ENCODE measurements at regions not wholly inside any gene's neighbourhood (a gene's known extent, or its start where the extent isn't known, plus 50 kb on each side); places are given as distances from the start of the nearest gene placed in this dataset.

- H3K27me3 ChIP-seq (ENCODE audit: insufficient read depth, low read depth): no peaks in the 10 kb centered on the region
- H3K27ac ChIP-seq: no peak overlapping the region
- H3K9me3 ChIP-seq (ENCODE audit: insufficient read depth, low read depth): no peaks in the 10 kb centered on the region
- H3F3A ChIP-seq (ENCODE audit: insufficient read depth, low read depth): peaks cover 20% of the 10 kb centered on the region; the same call in 1 of the 2 replicates
- H3K4me3 ChIP-seq: no peak overlapping the region
- peaks cover 44% of the 10 kb centered on the region for H3K4me1 ChIP-seq (replicated peaks; ENCODE audit: insufficient read depth)
- no peak for TF ChIP-seq CTCF (conservative IDR thresholded peaks at IDR 0.05)
- no peaks in the 10 kb centered on the region for H3K36me3 ChIP-seq (ENCODE audit: low read depth)
- no peaks in the 10 kb centered on the region for H4K20me1 ChIP-seq (ENCODE audit: insufficient read depth)
- DNase-seq: no peak
- H2AFZ ChIP-seq: no peak overlapping the region
- ChIA-PET POLR2A (ENCODE audit: unreplicated experiment) (interaction anchor here (0.5 kb wide), 1 partner anchor 128 kb away, joined by 3 read pairs; no protein-coding TSS in a partner anchor), CTCF (no interaction called here)
- no peak overlapping the region for H3K4me2 ChIP-seq
- H3K9me2 ChIP-seq (ENCODE audit: insufficient read depth): no peaks in the 10 kb centered on the region
- intact Hi-C loops (cut with micrococcal nuclease; ENCODE audit: unreplicated experiment): no loop called here
- no peaks in the 10 kb centered on the region for H3K79me2 ChIP-seq (ENCODE audit: low read depth)
- no TSS peak for BruUV-seq (replicated peaks)
Observed at GRCh38 chr11:119903821-119904220, 174.8 kb upstream of the NECTIN1 start.

GRCh38 chr11:119903389-119903788 lies 174.4 kb upstream of the NECTIN1 start:
- no peaks in the 10 kb centered on the region for H3K9me2 ChIP-seq (ENCODE audit: insufficient read depth)
- intact Hi-C loops (cut with micrococcal nuclease; ENCODE audit: unreplicated experiment): no loop called here
- no peak overlapping the region for H2AFZ ChIP-seq
- no peak for DNase-seq
- H3K9me3 ChIP-seq (ENCODE audit: insufficient read depth, low read depth): no peaks in the 10 kb centered on the region
- ChIA-PET CTCF (no interaction called here), POLR2A (ENCODE audit: unreplicated experiment) (no interaction called here)
- no peak overlapping the region for H3K4me3 ChIP-seq
- H3K4me1 ChIP-seq (replicated peaks; ENCODE audit: insufficient read depth): peaks cover 39% of the 10 kb centered on the region
- TF ChIP-seq CTCF (conservative IDR thresholded peaks at IDR 0.05): no peak
- no peak for TF ChIP-seq EZH2 (IDR thresholded peaks at IDR 0.05; ENCODE audit: low read depth)
- BruUV-seq (replicated peaks): no TSS peak
- H3K36me3 ChIP-seq (ENCODE audit: low read depth): no peaks in the 10 kb centered on the region
- no peak overlapping the region for H3K4me2 ChIP-seq
- H3K27me3 ChIP-seq (ENCODE audit: insufficient read depth, low read depth): no peaks in the 10 kb centered on the region
- H3K79me2 ChIP-seq (ENCODE audit: low read depth): no peaks in the 10 kb centered on the region
- no peak overlapping the region for H3K27ac ChIP-seq
- H4K20me1 ChIP-seq (ENCODE audit: insufficient read depth): no peaks in the 10 kb centered on the region
- peaks cover 20% of the 10 kb centered on the region; the same call in 1 of the 2 replicates for H3F3A ChIP-seq (ENCODE audit: insufficient read depth, low read depth)

- Histone ChIP-seq H3K9me2 (ENCODE audit: insufficient read depth) (no peaks in the 10 kb centered on the region), H3K9me3 (ENCODE audit: insufficient read depth, low read depth) (no peaks in the 10 kb centered on the region), H2AFZ (no peak overlapping the region), H3K36me3 (ENCODE audit: low read depth) (no peaks in the 10 kb centered on the region), H3K27me3 (ENCODE audit: insufficient read depth, low read depth) (no peaks in the 10 kb centered on the region), H3K4me1 (replicated peaks; ENCODE audit: insufficient read depth) (peaks cover 33% of the 10 kb centered on the region), H3K4me2 (no peak overlapping the region), H3F3A (ENCODE audit: insufficient read depth, low read depth) (peaks cover 17% of the 10 kb centered on the region; the same call in 1 of the 2 replicates), H3K27ac (no peak overlapping the region), H3K79me2 (ENCODE audit: low read depth) (no peaks in the 10 kb centered on the region), H3K4me3 (no peak overlapping the region), H4K20me1 (ENCODE audit: insufficient read depth) (no peaks in the 10 kb centered on the region)
- intact Hi-C loops (cut with micrococcal nuclease; ENCODE audit: unreplicated experiment): no loop called here
- no peak for DNase-seq
- ChIA-PET POLR2A (ENCODE audit: unreplicated experiment) (no interaction called here), CTCF (no interaction called here)
- TF ChIP-seq CTCF (conservative IDR thresholded peaks at IDR 0.05) (no peak), EZH2 (IDR thresholded peaks at IDR 0.05; ENCODE audit: low read depth) (no peak)
- BruUV-seq (replicated peaks): no TSS peak
Observed at GRCh38 chr11:119902656-119903231, 173.7 kb upstream of the NECTIN1 start.
